ENCODE measurements at regions not wholly inside any gene's neighbourhood (a gene's known extent, or its start where the extent isn't known, plus 50 kb on each side); places are given as distances from the start of the nearest gene placed in this dataset.

DNA sequence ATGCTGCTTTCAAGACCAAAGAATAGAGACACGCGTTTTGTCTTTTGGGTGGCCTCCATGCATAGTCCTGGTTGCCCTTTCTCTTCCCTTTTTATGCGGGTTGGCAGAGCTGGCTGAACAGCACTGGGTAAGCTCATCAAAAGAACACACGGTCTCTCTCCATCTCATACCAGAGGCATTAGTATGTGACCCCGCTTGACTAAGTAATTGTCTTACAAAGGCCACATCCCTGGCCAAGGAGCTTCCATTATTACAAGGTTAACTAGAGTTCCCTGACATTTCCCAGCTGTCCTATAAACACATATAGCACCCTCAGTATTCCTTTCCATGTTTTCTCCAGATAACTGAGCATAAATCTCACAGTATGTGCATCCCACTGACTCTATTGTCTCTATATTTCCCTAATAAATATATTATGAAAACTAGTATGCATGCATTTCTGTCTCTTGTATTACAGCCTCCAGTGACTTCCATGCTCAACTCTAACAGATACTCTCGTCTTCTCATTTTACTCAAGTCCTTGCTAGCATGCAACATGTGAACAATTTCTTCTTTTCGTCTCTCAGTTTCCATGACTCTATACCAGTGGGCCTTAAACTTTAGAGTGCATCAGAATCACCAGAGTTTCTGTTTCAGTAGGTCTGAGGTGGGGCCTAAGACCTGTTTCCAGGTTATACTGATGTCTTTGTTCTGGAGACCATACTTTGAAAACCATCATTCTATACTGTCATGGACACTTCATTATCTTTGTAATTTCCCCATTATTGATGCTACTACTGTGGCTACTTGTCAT, 247.7 kb upstream of the ARSJ start:
- Histone ChIP-seq H3K9me3 (ENCODE audit: control insufficient read depth in 2 of 3, insufficient read depth in 1 of 3, low read length in 3 of 3) (no peaks in the 10 kb centered on the region), H3K27me3 (ENCODE audit: control insufficient read depth, insufficient read depth, low read length) (no peaks in the 10 kb centered on the region), H3K36me3 (ENCODE audit: control insufficient read depth in 2 of 3, insufficient read depth in 3 of 3, low read length in 3 of 3) (no peaks in the 10 kb centered on the region), H3K4me1 (ENCODE audit: control insufficient read depth in 2 of 3, insufficient read depth in 2 of 3, low read depth in 1 of 3, low read length in 3 of 3) (no peaks in the 10 kb centered on the region), H3K27ac (ENCODE audit: low read depth in 2 of 2, low read length in 2 of 2) (no peak overlapping the region), H3K4me3 (ENCODE audit: low read length in 3 of 3) (no peak overlapping the region), H3K9ac (ENCODE audit: low read length in 3 of 3) (no peak overlapping the region)
- no peak for DNase-seq
- intact Hi-C loops (cut with DNase I): no loop called here
- FAIRE-seq: no peak
- TF ChIP-seq, protein P1, sequence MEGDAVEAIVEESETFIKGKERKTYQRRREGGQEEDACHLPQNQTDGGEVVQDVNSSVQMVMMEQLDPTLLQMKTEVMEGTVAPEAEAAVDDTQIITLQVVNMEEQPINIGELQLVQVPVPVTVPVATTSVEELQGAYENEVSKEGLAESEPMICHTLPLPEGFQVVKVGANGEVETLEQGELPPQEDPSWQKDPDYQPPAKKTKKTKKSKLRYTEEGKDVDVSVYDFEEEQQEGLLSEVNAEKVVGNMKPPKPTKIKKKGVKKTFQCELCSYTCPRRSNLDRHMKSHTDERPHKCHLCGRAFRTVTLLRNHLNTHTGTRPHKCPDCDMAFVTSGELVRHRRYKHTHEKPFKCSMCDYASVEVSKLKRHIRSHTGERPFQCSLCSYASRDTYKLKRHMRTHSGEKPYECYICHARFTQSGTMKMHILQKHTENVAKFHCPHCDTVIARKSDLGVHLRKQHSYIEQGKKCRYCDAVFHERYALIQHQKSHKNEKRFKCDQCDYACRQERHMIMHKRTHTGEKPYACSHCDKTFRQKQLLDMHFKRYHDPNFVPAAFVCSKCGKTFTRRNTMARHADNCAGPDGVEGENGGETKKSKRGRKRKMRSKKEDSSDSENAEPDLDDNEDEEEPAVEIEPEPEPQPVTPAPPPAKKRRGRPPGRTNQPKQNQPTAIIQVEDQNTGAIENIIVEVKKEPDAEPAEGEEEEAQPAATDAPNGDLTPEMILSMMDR (IDR thresholded peaks at IDR 0.05; ENCODE audit: borderline replicate concordance, extremely low read depth, insufficient read depth): no peak

DNA sequence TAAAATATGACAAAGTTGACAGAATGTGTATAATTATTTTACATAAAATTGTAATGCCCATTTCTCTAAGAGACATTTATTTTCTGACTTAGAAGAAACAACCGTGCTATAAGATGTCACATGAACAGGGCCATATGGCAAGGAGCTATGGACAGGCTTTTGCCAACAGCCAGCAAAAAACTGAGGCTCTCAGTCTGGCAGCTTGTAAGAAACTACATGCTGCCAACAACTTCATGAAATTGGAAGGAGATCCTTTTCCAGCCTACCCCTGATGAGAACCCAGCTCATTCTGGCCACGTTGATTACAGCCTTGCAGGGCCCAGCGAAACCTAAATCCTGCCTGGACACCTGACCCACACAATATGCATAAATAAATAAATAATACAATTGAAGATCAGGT, 250.3 kb upstream of the ARSJ start:
- FAIRE-seq (no peak), DNase-seq (no peak)
- Histone ChIP-seq H3K27me3 (ENCODE audit: control insufficient read depth, insufficient read depth, low read length) (no peaks in the 10 kb centered on the region), H3K9me3 (ENCODE audit: control insufficient read depth in 2 of 3, insufficient read depth in 1 of 3, low read length in 3 of 3) (no peaks in the 10 kb centered on the region), H3K4me3 (ENCODE audit: low read length in 3 of 3) (no peak overlapping the region), H3K4me1 (ENCODE audit: control insufficient read depth in 2 of 3, insufficient read depth in 2 of 3, low read depth in 1 of 3, low read length in 3 of 3) (no peaks in the 10 kb centered on the region), H3K36me3 (ENCODE audit: control insufficient read depth in 2 of 3, insufficient read depth in 3 of 3, low read length in 3 of 3) (no peaks in the 10 kb centered on the region), H3K27ac (ENCODE audit: low read depth in 2 of 2, low read length in 2 of 2) (no peak overlapping the region), H3K9ac (ENCODE audit: low read length in 3 of 3) (no peak overlapping the region)
- TF ChIP-seq, protein P1 (IDR thresholded peaks at IDR 0.05; ENCODE audit: borderline replicate concordance, extremely low read depth, insufficient read depth): no peak
- intact Hi-C loops (cut with DNase I): no loop called here

DNA sequence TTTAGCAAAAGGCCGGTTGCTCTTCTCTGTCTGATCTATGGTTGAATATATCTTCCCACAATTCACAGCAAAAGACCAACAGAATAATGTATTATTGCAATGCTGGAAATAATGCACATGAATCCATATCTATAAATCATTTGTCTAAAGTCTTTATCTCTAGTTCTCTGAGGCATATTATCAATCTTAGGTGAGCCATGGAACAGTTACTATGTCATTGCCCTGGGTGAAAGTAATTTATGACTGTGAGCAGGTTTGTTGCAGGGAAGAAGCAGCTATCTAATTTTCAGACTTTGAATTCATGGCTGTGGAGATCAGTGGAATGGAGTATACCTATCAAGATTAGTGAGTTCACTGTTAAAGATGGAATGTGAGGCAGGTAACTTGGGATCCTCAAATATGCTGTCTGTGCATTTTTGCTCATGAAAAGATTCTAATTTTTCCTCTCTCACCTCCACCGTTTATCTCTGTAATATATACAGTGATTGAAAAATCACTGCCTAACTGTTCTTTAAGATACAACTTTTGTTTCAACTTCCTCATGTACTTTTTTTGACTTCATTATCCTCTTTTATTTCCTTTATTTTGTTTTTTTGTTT, 256.8 kb upstream of the ARSJ start:
- no peak overlapping the region for H3K4me3 ChIP-seq (ENCODE audit: low read length in 3 of 3)
- no peak overlapping the region for H3K27ac ChIP-seq (ENCODE audit: low read depth in 2 of 2, low read length in 2 of 2)
- no peak for DNase-seq
- FAIRE-seq: no peak
- no peaks in the 10 kb centered on the region for H3K4me1 ChIP-seq (ENCODE audit: control insufficient read depth in 2 of 3, insufficient read depth in 2 of 3, low read depth in 1 of 3, low read length in 3 of 3)
- no peak overlapping the region for H3K9ac ChIP-seq (ENCODE audit: low read length in 3 of 3)
- TF ChIP-seq, protein P1 (IDR thresholded peaks at IDR 0.05; ENCODE audit: borderline replicate concordance, extremely low read depth, insufficient read depth): no peak
- no peaks in the 10 kb centered on the region for H3K36me3 ChIP-seq (ENCODE audit: control insufficient read depth in 2 of 3, insufficient read depth in 3 of 3, low read length in 3 of 3)
- no peaks in the 10 kb centered on the region for H3K9me3 ChIP-seq (ENCODE audit: control insufficient read depth in 2 of 3, insufficient read depth in 1 of 3, low read length in 3 of 3)
- intact Hi-C loops (cut with DNase I): no loop called here
- no peaks in the 10 kb centered on the region for H3K27me3 ChIP-seq (ENCODE audit: control insufficient read depth, insufficient read depth, low read length)
